HG03439 (cell line): ENCODE measurements at regions not wholly inside any gene's neighbourhood (a gene's known extent, or its start where the extent isn't known, plus 50 kb on each side); places are given as distances from the start of the nearest gene placed in this dataset.
A peak's percentile ranks its signal among the peaks of the same experiment; 100 is the strongest.
"Not testable (repeated sequence)": the region's sequence is repeated elsewhere in the genome, so short reads cannot be mapped to it uniquely, and the experiment has no call there.

Experiments used
- ATAC-seq: cut with Tn5 transposase; IDR thresholded peaks from one replicate; pipeline ENCODE4 v1.9.1; 2021; ENCODE audit warnings: mild to moderate bottlenecking, moderate library complexity; ENCODE audit not compliant: unreplicated experiment

GRCh38 chr1:173300061-173301044 lies 93.2 kb upstream of the TNFSF4 start:
- no peak for ATAC-seq

GRCh38 chr1:173301507-173301906 lies 94.4 kb upstream of the TNFSF4 start:
- no peak for ATAC-seq

- no peak for ATAC-seq
Observed at GRCh38 chr1:173302366-173302765, 95.2 kb upstream of the TNFSF4 start.

GRCh38 chr1:173302890-173303829 lies 96.0 kb upstream of the TNFSF4 start:
- no peak for ATAC-seq

- ATAC-seq: no peak
Observed at GRCh38 chr1:173303984-173304383, 96.9 kb upstream of the TNFSF4 start.

GRCh38 chr1:173304529-173305227 lies 97.5 kb upstream of the TNFSF4 start:
- ATAC-seq: no peak

- ATAC-seq: no peak
Observed at GRCh38 chr1:173307845-173308244, 100.7 kb upstream of the TNFSF4 start.

GRCh38 chr1:173314656-173315055 lies 107.5 kb upstream of the TNFSF4 start:
- no peak for ATAC-seq

- ATAC-seq: no peak
Observed at GRCh38 chr1:173315296-173315695, 108.2 kb upstream of the TNFSF4 start.

- ATAC-seq: no peak
Observed at GRCh38 chr1:173318788-173319187, 111.7 kb upstream of the TNFSF4 start.

- ATAC-seq: not testable (repeated sequence)
Observed at GRCh38 chr1:173324352-173324751, 117.2 kb upstream of the TNFSF4 start.

- ATAC-seq: not testable (repeated sequence)
Observed at GRCh38 chr1:173327987-173328386, 120.9 kb upstream of the TNFSF4 start.

- ATAC-seq: no peak
Observed at GRCh38 chr1:173328961-173329360, 121.8 kb upstream of the TNFSF4 start.

- ATAC-seq: no peak
Observed at GRCh38 chr1:173329726-173330125, 122.6 kb upstream of the TNFSF4 start.

GRCh38 chr1:173330149-173330951 lies 123.2 kb upstream of the TNFSF4 start:
- ATAC-seq: no peak

- ATAC-seq: not testable (repeated sequence)
Observed at GRCh38 chr1:173330952-173331548, 123.9 kb upstream of the TNFSF4 start.

GRCh38 chr1:173332026-173332425 lies 124.9 kb upstream of the TNFSF4 start:
- no peak for ATAC-seq

- peak; percentile 70 for ATAC-seq
Observed at GRCh38 chr1:173333581-173333980, 126.5 kb upstream of the TNFSF4 start.

GRCh38 chr1:173337126-173337525 lies 130.0 kb upstream of the TNFSF4 start:
- no peak for ATAC-seq

GRCh38 chr1:173341307-173341706 lies 134.2 kb upstream of the TNFSF4 start:
- ATAC-seq: no peak
